Activated CD4-positive, alpha-beta memory T cell treated with anti-CD3 and anti-CD28 coated beads, Interleukin-2, amount 10 ng/mL, durations not matched to agents 7 days and 5 days (primary cell): ENCODE measurements at regions not wholly inside any gene's neighbourhood (a gene's known extent, or its start where the extent isn't known, plus 50 kb on each side); places are given as distances from the start of the nearest gene placed in this dataset.

ENCODE experiments used
- CTCF ChIA-PET: fragments of 350-600 bp; sonication (Branson Sonifier 250); formaldehyde crosslinking; loops from one replicate; lab custom pipeline; 2021; ENCODE audit warnings: antibody characterized with exemption, inconsistent platforms; lab: Charles Lee
- POLR2A ChIA-PET: fragments of 350-600 bp; sonication (Branson Sonifier 250); formaldehyde crosslinking; loops from one replicate; lab custom pipeline; 2021; ENCODE audit warnings: antibody characterized with exemption; lab: Charles Lee
- DNase-seq: peaks from one replicate; pipeline ENCODE4 v3.0.0-alpha.2; 2020
- H3K27ac Mint-ChIP-seq: one replicate; pipeline ENCODE4 v1.8.0; 2021; ENCODE audit warnings: mild to moderate bottlenecking, mixed read lengths
- H3K27me3 Mint-ChIP-seq: one replicate; pipeline ENCODE4 v1.8.0; 2021; ENCODE audit warnings: mixed read lengths
- H3K36me3 Mint-ChIP-seq: one replicate; pipeline ENCODE4 v1.8.0; 2021; ENCODE audit warnings: low read depth, mixed read lengths
- H3K4me1 Mint-ChIP-seq: one replicate; pipeline ENCODE4 v1.8.0; 2021; ENCODE audit warnings: mixed read lengths
- H3K4me3 Mint-ChIP-seq: one replicate; pipeline ENCODE4 v1.8.0; 2021; ENCODE audit warnings: mild to moderate bottlenecking, mixed read lengths
- H3K9me3 Mint-ChIP-seq: one replicate; pipeline ENCODE4 v1.8.0; 2021; ENCODE audit warnings: mixed read lengths

GRCh38 chr12:15272376-15272775 is 49.9 kb upstream of the PTPRO start:
- Mint-ChIP-seq H3K9me3 (no peaks in the 10 kb centered on the region), H3K36me3 (no peaks in the 10 kb centered on the region), H3K4me3 (no peak overlapping the region), H3K4me1 (peaks cover 5% of the 10 kb centered on the region), H3K27ac (no peak overlapping the region), H3K27me3 (peaks cover 7% of the 10 kb centered on the region)
- DNase-seq, result no peak
- ChIA-PET POLR2A (no interaction called here), CTCF (interaction anchor here (1.0 to 1.4 kb wide), 3 partner anchors 15 to 251 kb away, joined by 4 to 6 read pairs (median 4); partner anchors contain the start of gene RERG)
